NCI-H526 treated with DMSO at 0.1 percent for 48 hours (cell line): ENCODE measurements at regions not wholly inside any gene's neighbourhood (a gene's known extent, or its start where the extent isn't known, plus 50 kb on each side); places are given as distances from the start of the nearest gene placed in this dataset.
"Not testable (repeated sequence)": the region's sequence is repeated elsewhere in the genome, so short reads cannot be mapped to it uniquely, and the experiment has no call there.

Experiments used
- DNase-seq: peaks from one replicate; lab custom pipeline; 2025; lab: John Stamatoyannopoulos, UW

- DNase-seq: no peak
These were observed 488.2 kb downstream of the RBFOX1 start for GRCh38 chr16:7820816-7821215.

DNA sequence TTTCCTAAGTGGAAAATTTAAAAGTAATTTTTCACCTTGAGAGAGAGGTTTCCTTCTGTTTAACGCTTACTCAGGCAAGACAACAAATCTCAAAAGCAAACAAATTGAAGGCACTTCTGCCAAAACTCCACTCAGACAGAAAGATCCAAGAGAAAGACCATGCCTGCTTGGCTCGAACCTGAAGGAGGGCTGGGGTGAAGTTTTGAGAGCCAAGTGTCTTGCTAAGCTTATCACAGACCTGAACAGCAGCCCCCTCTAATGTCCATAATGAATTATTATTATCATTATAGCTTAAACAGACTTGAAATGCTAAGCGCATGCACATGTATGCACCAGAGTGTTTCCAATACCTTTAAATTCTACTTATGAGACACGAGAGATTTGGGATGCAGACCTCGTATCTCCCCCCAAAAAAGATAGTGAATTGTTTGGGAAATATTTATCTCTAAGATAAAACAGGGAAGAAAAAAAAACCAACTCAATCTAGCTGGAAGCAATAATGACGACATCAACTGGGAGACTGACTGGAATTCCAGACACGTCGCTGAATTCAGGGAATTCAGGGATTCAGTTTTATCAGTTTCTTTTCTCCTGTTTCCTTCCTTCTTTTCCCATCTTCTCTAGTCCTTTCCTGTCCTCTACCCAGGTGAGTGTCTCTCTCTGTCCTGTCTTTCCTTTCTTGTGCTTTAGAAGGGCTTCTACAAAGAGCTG is 473.2 kb downstream of the RBFOX1 start:
- no peak for DNase-seq

DNA sequence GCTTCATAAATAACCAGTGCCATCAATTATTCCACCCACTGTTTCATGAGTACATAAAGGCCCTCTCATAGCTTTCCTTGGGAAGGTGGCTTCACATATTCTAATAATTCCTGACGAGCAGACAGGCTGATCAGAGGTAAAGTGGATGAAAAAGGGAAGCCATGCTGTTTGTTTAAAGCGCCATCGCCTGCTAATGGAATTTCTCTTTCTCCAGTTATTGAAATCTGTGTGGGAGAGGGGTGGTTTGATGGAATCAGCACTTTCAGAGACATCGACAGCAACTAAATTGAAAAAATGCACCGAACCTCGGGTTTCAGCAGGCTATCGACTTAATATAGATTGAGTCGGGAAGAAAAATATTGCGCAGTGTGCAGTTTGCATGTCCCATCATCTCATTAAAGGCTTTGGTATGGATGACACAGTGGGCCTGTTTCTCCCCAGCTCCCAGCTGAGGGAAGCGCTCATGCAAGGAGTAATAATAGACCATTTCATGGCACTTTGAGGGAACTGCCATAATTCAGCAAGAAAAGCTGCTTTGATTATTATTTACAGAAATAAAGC is 472.1 kb downstream of the RBFOX1 start:
- DNase-seq: no peak

- no peak for DNase-seq
These were observed 459.7 kb downstream of the RBFOX1 start for GRCh38 chr16:7792346-7792745.

- no peak for DNase-seq
These were observed 458.5 kb downstream of the RBFOX1 start for GRCh38 chr16:7791028-7791590.

DNA sequence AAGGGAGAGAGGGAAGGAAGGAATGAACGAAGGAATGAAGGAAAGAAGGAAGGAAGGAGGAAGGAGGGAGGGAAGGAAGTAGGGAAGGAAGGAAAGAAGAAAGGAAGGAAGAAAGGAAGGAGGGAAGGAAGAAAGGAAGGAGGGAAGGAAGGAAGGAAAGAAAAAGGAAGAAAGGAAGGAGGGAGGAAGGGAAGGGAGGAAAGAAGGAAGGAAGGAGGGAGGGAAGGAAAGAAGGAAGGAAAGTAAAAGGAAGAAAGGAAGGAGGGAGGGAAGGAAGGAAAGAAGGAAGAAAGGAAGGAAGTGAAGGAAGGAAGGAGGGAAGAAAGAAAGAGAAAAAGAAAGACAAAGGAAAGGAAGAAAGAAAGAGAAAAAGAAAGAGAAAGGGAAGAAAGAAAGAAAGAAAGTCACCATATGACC is 442.4 kb downstream of the RBFOX1 start:
- no peak for DNase-seq

DNA sequence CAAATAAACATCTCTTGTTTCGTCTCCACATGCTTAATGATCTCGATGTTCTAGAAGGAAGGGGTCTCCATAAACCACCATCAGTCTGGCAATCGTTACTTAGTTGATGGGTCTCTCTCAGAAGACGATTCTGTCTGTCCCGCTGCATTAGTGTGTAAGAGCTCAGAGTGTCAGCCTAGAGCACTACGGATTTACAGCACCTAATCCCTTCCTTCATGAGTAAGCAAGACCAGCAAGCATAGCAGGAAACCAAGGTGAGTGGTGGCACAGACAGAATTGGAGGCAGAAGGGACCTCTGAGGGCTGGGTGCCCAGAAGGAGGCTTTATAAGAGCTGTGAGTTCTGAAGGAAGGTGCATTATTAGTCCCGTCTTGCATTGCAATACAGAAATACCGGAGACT is 440.1 kb downstream of the RBFOX1 start:
- DNase-seq: no peak

- not testable (repeated sequence) for DNase-seq
These were observed 436.4 kb downstream of the RBFOX1 start for GRCh38 chr16:7769091-7769490.

DNA sequence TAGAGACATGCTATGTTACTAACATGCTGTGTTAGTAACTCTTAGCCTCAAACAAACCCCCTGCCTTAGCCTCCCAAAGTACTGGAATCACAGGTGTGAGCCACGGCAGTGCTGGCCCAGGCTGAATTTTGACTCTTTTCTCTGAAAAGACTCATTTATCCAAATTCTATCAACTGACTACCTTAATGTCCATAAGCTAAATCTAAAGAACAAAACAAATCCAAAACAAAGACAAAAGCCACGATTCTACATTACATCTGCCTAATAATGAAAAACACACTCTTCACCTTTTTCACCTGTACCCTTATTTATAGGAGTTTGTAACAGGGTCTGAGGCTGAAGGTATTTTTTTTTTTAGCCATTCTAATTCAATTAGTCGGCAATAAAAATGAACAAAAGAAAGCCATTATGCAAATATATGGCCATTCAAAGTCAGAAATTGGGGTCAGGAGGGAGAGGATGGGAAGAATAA is 432.5 kb downstream of the RBFOX1 start:
- DNase-seq: no peak

DNA sequence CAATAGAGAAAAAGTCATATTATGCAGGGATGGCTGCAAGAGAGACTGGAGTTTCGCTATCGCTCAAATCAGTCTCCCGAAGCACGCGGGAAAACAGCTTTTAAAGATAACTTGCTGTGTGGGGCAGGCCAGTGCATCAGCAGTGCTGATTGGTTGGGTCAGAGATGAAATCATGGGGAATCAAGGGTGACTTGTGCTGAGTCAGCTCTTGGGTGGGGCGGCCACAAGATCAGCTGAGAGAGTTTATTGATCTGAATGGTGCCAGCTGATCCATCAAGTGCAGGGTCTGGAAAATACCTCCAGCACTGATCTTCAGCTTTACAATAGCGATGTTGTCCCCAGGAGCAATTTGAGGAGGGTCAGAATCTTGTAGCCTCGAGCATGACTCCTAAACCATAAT is 430.5 kb downstream of the RBFOX1 start:
- DNase-seq: no peak
